CD4-positive, CD25-positive, alpha-beta regulatory T cell (primary cell): ENCODE measurements at regions not wholly inside any gene's neighbourhood (a gene's known extent, or its start where the extent isn't known, plus 50 kb on each side); places are given as distances from the start of the nearest gene placed in this dataset.

Source experiments
- ATAC-seq, 2 donors: fragments of 150-1000 bp; cut with Tn5 transposase; one replicate each; pipeline ENCODE4 v1.10.0; 2021; ENCODE audit warnings: low read depth in 2 of 2, moderate number of reproducible peaks in 2 of 2, moderate library complexity in 1 of 2
- DNase-seq, 3 donors: peaks; one replicate each; pipeline versions ENCODE4 v3.0.0 to v3.0.0-alpha.2; 2012 to 2022; ENCODE audit warnings: mixed read lengths in 1 of 3
- H3K27ac ChIP-seq: one replicate; pipeline ENCODE4 v1.7.0; 2013; ENCODE audit warnings: mild to moderate bottlenecking, low read length; ENCODE audit not compliant: insufficient read depth, poor library complexity, severe bottlenecking
- H3K27me3 ChIP-seq: one replicate; pipeline ENCODE4 v1.7.0; 2013; ENCODE audit warnings: low read length; ENCODE audit not compliant: control insufficient read depth, insufficient read depth
- H3K36me3 ChIP-seq: one replicate; pipeline ENCODE4 v1.7.0; 2013; ENCODE audit warnings: mild to moderate bottlenecking, low read length, moderate library complexity; ENCODE audit not compliant: control insufficient read depth, insufficient read depth
- H3K4me1 ChIP-seq: 2 replicates; pipeline ENCODE4 v1.7.0; 2013; ENCODE audit warnings: mild to moderate bottlenecking, low read length; ENCODE audit not compliant: insufficient read depth, control insufficient read depth, poor library complexity, severe bottlenecking
- H3K4me3 ChIP-seq: one replicate; pipeline ENCODE4 v1.7.0; 2013; ENCODE audit warnings: low read depth, mild to moderate bottlenecking, low read length, moderate library complexity
- H3K9me3 ChIP-seq, 2 experiments: 1 replicate in 1 of 2; 2 replicates in 1 of 2; pipeline ENCODE4 v1.7.0; 2013; ENCODE audit warnings: low read length in 2 of 2, mild to moderate bottlenecking in 1 of 2, moderate library complexity in 1 of 2; ENCODE audit not compliant: control insufficient read depth in 2 of 2
- H3K27ac Mint-ChIP-seq, 3 donors: one replicate each; pipeline ENCODE4 v1.8.0; 2020 to 2022; ENCODE audit warnings: mild to moderate bottlenecking in 3 of 3, mixed read lengths in 3 of 3, moderate library complexity in 2 of 3
- H3K27me3 Mint-ChIP-seq: one replicate; pipeline ENCODE4 v1.8.0; 2022; ENCODE audit warnings: mild to moderate bottlenecking, mixed read lengths
- H3K36me3 Mint-ChIP-seq: one replicate; pipeline ENCODE4 v1.8.0; 2020; ENCODE audit warnings: mixed read lengths
- H3K4me1 Mint-ChIP-seq, 4 donors: one replicate each; pipeline ENCODE4 v1.8.0; 2020 to 2022; ENCODE audit warnings: mixed read lengths in 4 of 4, mild to moderate bottlenecking in 1 of 4
- H3K4me3 Mint-ChIP-seq, 4 donors: one replicate each; pipeline ENCODE4 v1.8.0; 2020 to 2022; ENCODE audit warnings: mild to moderate bottlenecking in 4 of 4, mixed read lengths in 4 of 4, moderate library complexity in 3 of 4
- H3K9me3 Mint-ChIP-seq, 7 donors: one replicate each; pipeline ENCODE4 v1.8.0; 2020 to 2022; ENCODE audit warnings: mixed read lengths in 7 of 7, mild to moderate bottlenecking in 3 of 7, moderate library complexity in 2 of 7

DNA sequence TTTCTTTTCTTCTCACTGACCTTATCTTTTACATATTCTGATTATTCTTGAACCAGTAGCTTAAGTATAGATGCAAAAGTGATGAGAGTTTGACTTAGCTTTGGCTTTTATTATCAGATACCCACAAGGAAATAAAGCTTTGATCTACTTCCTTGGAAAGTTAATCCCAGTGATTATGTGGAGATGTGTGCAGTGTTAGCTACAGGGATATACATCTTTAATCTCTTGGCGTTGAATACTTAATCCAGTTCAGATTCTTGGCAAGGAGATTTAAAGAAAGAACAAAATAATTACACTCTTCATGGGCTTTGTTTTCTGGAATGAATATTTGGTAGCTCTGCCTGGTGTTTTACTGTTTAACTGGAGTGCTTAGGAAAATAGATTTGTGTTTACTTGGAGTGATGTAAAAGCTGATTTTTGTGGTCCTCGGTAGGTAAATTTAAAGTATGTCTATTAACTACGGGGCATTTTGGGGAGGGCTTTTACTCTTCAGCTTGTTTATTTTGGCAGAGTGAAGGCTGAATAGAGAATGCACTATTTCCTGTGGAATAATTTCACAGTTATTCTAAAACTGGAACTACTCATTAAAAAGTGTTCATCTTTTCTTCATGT is 150.1 kb upstream of the LRIG3 start:
- H3K36me3 ChIP-seq: no peaks in the 10 kb centered on the region
- no peaks in the 10 kb centered on the region for H3K4me1 ChIP-seq
- Mint-ChIP-seq H3K36me3 (no peaks in the 10 kb centered on the region), H3K4me3 (no peak overlapping the region), H3K27me3 (no peaks in the 10 kb centered on the region), H3K4me1 (no peaks in the 10 kb centered on the region), H3K27ac (no peak overlapping the region), H3K9me3 (no peaks in the 10 kb centered on the region)
- no peaks in the 10 kb centered on the region for H3K27me3 ChIP-seq
- no peak overlapping the region for H3K4me3 ChIP-seq
- ATAC-seq: no peak
- no peak for DNase-seq
- H3K9me3 ChIP-seq: no peaks in the 10 kb centered on the region
- no peak overlapping the region for H3K27ac ChIP-seq

- ATAC-seq: no peak
- Histone ChIP-seq H3K4me1 (no peaks in the 10 kb centered on the region), H3K36me3 (no peaks in the 10 kb centered on the region), H3K27ac (no peak overlapping the region), H3K27me3 (no peaks in the 10 kb centered on the region), H3K9me3 (no peaks in the 10 kb centered on the region), H3K4me3 (no peak overlapping the region)
- no peak overlapping the region for H3K4me3 Mint-ChIP-seq
- no peaks in the 10 kb centered on the region for H3K27me3 Mint-ChIP-seq
- H3K27ac Mint-ChIP-seq: no peak overlapping the region
- DNase-seq: no peak
- H3K4me1 Mint-ChIP-seq: no peaks in the 10 kb centered on the region
- H3K36me3 Mint-ChIP-seq: no peaks in the 10 kb centered on the region
- H3K9me3 Mint-ChIP-seq: no peaks in the 10 kb centered on the region
These were observed 149.2 kb upstream of the LRIG3 start for GRCh38 chr12:59069516-59069915.

DNA sequence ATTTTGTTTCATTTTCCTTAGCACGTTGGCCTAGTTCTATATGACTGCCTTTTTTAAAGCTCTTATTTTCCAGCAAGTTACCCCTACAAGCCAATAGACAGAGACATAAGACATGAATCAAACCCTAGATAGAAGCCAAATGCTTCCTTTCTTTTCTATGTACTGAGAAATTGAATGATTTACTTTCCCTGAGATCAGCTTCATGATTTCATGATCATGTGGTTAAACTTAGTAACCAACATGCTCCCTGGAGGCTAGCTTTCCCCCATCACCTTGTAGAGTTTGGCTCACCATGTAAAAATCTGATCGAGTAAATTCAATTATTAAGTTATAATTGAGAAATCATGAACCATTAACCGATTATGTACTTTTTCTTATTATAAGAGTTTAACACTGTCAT is 148.1 kb upstream of the LRIG3 start:
- Histone ChIP-seq H3K4me3 (no peak overlapping the region), H3K36me3 (no peaks in the 10 kb centered on the region), H3K27me3 (no peaks in the 10 kb centered on the region), H3K4me1 (no peaks in the 10 kb centered on the region), H3K27ac (no peak overlapping the region), H3K9me3 (no peaks in the 10 kb centered on the region)
- no peak overlapping the region for H3K27ac Mint-ChIP-seq
- ATAC-seq (no peak), DNase-seq (no peak)
- no peaks in the 10 kb centered on the region for H3K4me1 Mint-ChIP-seq
- H3K36me3 Mint-ChIP-seq: no peaks in the 10 kb centered on the region
- H3K4me3 Mint-ChIP-seq: no peak overlapping the region
- H3K9me3 Mint-ChIP-seq: no peaks in the 10 kb centered on the region
- H3K27me3 Mint-ChIP-seq: no peaks in the 10 kb centered on the region

DNA sequence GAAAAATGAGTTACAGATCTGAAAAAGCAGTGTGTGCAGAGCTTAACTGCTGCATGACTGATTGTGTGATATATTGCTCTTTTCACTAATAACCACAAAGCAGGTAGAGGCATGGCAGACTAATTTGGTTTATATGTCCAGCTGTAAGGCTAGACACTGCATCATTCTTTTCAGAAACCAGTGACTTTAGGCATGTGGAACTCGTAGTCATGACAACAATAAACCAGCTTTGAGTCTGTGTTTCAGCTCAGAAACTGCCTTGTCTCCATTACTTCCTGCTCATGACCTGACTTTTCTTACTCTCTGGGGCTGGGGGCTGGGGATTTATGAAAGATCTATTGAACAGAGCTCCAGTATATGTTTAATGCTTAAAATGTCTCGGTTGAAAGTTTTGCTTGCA is 146.8 kb upstream of the LRIG3 start:
- no peak for DNase-seq
- no peaks in the 10 kb centered on the region for H3K4me1 ChIP-seq
- no peak for ATAC-seq
- Mint-ChIP-seq H3K36me3 (no peaks in the 10 kb centered on the region), H3K27me3 (no peaks in the 10 kb centered on the region), H3K4me1 (no peaks in the 10 kb centered on the region), H3K9me3 (no peaks in the 10 kb centered on the region), H3K27ac (no peak overlapping the region), H3K4me3 (no peak overlapping the region)
- H3K27me3 ChIP-seq: no peaks in the 10 kb centered on the region
- no peaks in the 10 kb centered on the region for H3K36me3 ChIP-seq
- H3K27ac ChIP-seq: no peak overlapping the region
- H3K9me3 ChIP-seq: no peaks in the 10 kb centered on the region
- no peak overlapping the region for H3K4me3 ChIP-seq

DNA sequence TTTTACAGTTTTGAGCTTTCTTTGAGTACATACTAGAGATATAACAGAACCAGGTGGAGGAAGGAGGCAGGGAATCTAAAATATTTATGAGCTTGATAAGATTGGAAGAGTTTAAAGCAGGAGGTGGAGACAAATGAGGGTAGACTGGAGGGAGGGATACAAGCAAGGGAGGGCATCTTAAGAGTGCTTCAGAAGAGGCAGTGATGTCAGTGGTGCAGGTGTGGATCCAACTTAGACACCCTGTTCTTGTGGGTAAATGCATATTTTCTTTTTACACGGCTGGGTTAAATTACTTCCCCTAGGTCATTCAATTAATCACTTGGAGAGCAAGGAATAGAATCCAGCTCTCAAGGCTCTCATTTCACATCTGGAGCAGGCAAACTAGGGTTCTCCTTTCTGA is 146.1 kb upstream of the LRIG3 start:
- no peaks in the 10 kb centered on the region for H3K9me3 Mint-ChIP-seq
- H3K4me1 Mint-ChIP-seq: no peaks in the 10 kb centered on the region
- no peaks in the 10 kb centered on the region for H3K36me3 Mint-ChIP-seq
- DNase-seq: no peak
- H3K27ac Mint-ChIP-seq: no peak overlapping the region
- Histone ChIP-seq H3K4me1 (no peaks in the 10 kb centered on the region), H3K9me3 (no peaks in the 10 kb centered on the region), H3K27ac (no peak overlapping the region), H3K36me3 (no peaks in the 10 kb centered on the region), H3K27me3 (no peaks in the 10 kb centered on the region), H3K4me3 (no peak overlapping the region)
- no peak for ATAC-seq
- no peak overlapping the region for H3K4me3 Mint-ChIP-seq
- H3K27me3 Mint-ChIP-seq: no peaks in the 10 kb centered on the region

DNA sequence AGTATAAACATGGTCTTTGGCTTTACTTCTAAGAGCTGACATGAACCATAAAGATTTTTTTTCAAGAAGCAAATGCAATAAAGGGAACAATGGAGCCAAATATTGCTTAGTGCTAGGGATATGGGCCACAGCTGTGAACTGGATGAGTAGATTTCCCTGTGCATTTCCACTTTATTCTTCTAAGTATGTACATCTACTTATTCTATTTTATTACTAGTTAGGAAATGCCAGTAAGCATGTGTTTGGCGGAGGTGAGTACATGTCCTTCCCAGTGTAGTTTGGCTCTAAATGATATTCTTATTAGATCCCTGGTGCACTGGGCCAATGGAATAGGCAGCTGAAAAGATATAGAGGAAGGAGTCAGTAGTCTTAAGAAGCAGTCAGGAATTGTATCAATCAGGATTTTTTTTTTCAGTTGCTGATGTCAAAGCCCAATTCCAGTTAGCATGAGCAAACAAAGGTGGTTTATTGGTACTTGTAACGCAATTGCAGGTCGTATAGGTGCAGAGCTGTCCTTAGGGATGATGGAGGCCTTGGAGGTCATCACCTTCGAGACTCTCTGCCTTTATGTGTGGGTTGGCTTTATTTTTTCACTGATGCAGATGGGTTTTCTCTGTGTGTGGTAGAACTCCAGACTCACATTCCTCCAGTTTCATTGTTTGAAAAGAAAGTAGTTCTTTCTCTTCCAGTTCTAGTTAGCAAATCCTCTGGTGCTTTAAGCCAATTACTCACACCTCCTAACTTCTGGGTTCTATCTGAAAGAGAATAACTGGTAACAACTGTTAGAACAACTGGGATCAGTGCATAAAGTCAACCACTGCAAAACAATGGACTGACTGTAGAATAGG is 139.0 kb upstream of the LRIG3 start:
- H3K4me3 Mint-ChIP-seq: no peak overlapping the region
- peaks cover 0 to 2% (median 0%) of the 10 kb centered on the region in 4 donors for H3K4me1 Mint-ChIP-seq
- Histone ChIP-seq H3K36me3 (no peaks in the 10 kb centered on the region), H3K27me3 (no peaks in the 10 kb centered on the region), H3K9me3 (no peaks in the 10 kb centered on the region), H3K4me1 (no peaks in the 10 kb centered on the region), H3K27ac (no peak overlapping the region), H3K4me3 (no peak overlapping the region)
- H3K27me3 Mint-ChIP-seq: no peaks in the 10 kb centered on the region
- peaks cover 0 to 3% (median 0%) of the 10 kb centered on the region in 7 donors for H3K9me3 Mint-ChIP-seq
- no peak overlapping the region for H3K27ac Mint-ChIP-seq
- DNase-seq (no peak), ATAC-seq (no peak)
- no peaks in the 10 kb centered on the region for H3K36me3 Mint-ChIP-seq

- ATAC-seq: no peak
- DNase-seq: no peak
- Histone ChIP-seq H3K4me3 (no peak overlapping the region), H3K9me3 (no peaks in the 10 kb centered on the region), H3K36me3 (no peaks in the 10 kb centered on the region), H3K27me3 (no peaks in the 10 kb centered on the region), H3K27ac (no peak overlapping the region), H3K4me1 (no peaks in the 10 kb centered on the region)
- no peak overlapping the region for H3K27ac Mint-ChIP-seq
- peaks cover 0 to 3% (median 0%) of the 10 kb centered on the region in 7 donors for H3K9me3 Mint-ChIP-seq
- H3K27me3 Mint-ChIP-seq: no peaks in the 10 kb centered on the region
- no peaks in the 10 kb centered on the region for H3K36me3 Mint-ChIP-seq
- H3K4me1 Mint-ChIP-seq: peaks cover 0 to 2% (median 0%) of the 10 kb centered on the region in 4 donors
- H3K4me3 Mint-ChIP-seq: no peak overlapping the region
These were observed 136.7 kb upstream of the LRIG3 start for GRCh38 chr12:59056966-59057365.
